Transverse colon (tissue), 4 donors: ENCODE measurements at regions not wholly inside any gene's neighbourhood (a gene's known extent, or its start where the extent isn't known, plus 50 kb on each side); places are given as distances from the start of the nearest gene placed in this dataset.

Experiments used
- DNase-seq: peaks from one replicate; pipeline ENCODE4 v3.0.0-alpha.2; 2019
- H3K27ac ChIP-seq, 4 donors: fragments of 200-600 bp; sonication (generic); 2 replicates each; pipeline ENCODE4 v1.5.1; 2016 to 2018; ENCODE audit warnings: inconsistent platforms in 4 of 4
- H3K27me3 ChIP-seq: fragments of 200-600 bp; sonication (generic); 2 replicates; pipeline ENCODE4 v1.5.1; 2017; ENCODE audit warnings: inconsistent platforms
- H3K36me3 ChIP-seq, 4 donors: fragments of 200-600 bp; sonication (generic); 2 replicates each; pipeline ENCODE4 v1.5.1; 2017 to 2019; ENCODE audit warnings: inconsistent platforms in 4 of 4
- H3K4me1 ChIP-seq, 4 donors: fragments of 200-600 bp; sonication (generic); 2 replicates each; pipeline ENCODE4 v1.5.1; 2017 to 2020; ENCODE audit warnings: inconsistent platforms in 4 of 4
- H3K4me3 ChIP-seq, 4 donors: fragments of 200-600 bp; sonication (generic); 1 replicate in 1 of 4; 2 replicates in 3 of 4; pipeline versions ENCODE4 v1.5.1 to v1.6.1; 2017 to 2019; ENCODE audit warnings: inconsistent platforms in 4 of 4
- H3K9me3 ChIP-seq, 2 donors: fragments of 200-600 bp; sonication (generic); 2 replicates each; pipeline ENCODE4 v1.5.1; 2017 to 2019; ENCODE audit warnings: inconsistent platforms in 2 of 2
- EP300 ChIP-seq: sonication (generic); formaldehyde crosslinking; IDR thresholded peaks from one replicate; pipeline ENCODE4 v1.6.1; 2017; ENCODE audit warnings: antibody characterized with exemption, low read depth
- POLR2A ChIP-seq: fragments of 450-650 bp; IDR thresholded peaks from one replicate; pipeline ENCODE4 v1.6.1; 2016; ENCODE audit warnings: antibody characterized with exemption, mild to moderate bottlenecking, moderate library complexity
- POLR2AphosphoS5 ChIP-seq, 3 donors: sonication (generic); formaldehyde crosslinking; IDR thresholded peaks; one replicate each; pipeline ENCODE4 v1.6.1; 2016; ENCODE audit warnings: antibody characterized with exemption in 3 of 3
- WGBS, 2 donors: methylation state at CpG; one replicate each; pipeline ENCODE4 v1.1.5; 2018; ENCODE audit warnings: low coverage in 1 of 2; 5-methylcytosine and 5-hydroxymethylcytosine counted together
- in situ Hi-C, 4 donors: fragments of 200-750 bp; cut with MboI; loops; one replicate each; pipeline versions ENCODE4 v1.15.0 to v1.15.1; 2017; ENCODE audit warnings: low sequenced_read_pairs in 3 of 4, low pct_ligation_motif_present in 1 of 4, low pct_unique_long_range_greater_than_20kb in 1 of 4
- intact Hi-C: fragments of 100-400 bp; cut with DNase I; formaldehyde crosslinking; loops from one replicate; pipeline ENCODE4 v1.15.1; 2023; ENCODE audit warnings: low total_unique reads
- TF ChIP-seq, protein P1 (sequence below), 5 experiments: fragments of 200-600 bp in 3 of 5; fragments of 450-650 bp in 2 of 5; sonication (generic) in 3 of 5; IDR thresholded peaks; 1 replicate in 2 of 5; 2 replicates in 3 of 5; pipeline ENCODE4 v1.5.1; 2016 to 2017; ENCODE audit warnings: antibody characterized with exemption in 5 of 5, inconsistent platforms in 3 of 5, mild to moderate bottlenecking in 2 of 5, moderate library complexity in 1 of 5

GRCh38 chr5:17361331-17361730 is 136.7 kb upstream of the TAF11L2 start:
- intact Hi-C loops, result no loop called here
- in situ Hi-C loops, result no loop called here

GRCh38 chr5:17364987-17365810 is 132.8 kb upstream of the TAF11L2 start:
- H3K9me3 ChIP-seq, result no peaks in the 10 kb centered on the region
- intact Hi-C loops (no loop called here), in situ Hi-C loops (no loop called here)
- H3K27ac ChIP-seq, result peak overlapping the region in 2 of 4 donors; percentile 25 to 37
- TF ChIP-seq POLR2A, result no peak
- TF ChIP-seq EP300, result no peak
- TF ChIP-seq, protein P1, sequence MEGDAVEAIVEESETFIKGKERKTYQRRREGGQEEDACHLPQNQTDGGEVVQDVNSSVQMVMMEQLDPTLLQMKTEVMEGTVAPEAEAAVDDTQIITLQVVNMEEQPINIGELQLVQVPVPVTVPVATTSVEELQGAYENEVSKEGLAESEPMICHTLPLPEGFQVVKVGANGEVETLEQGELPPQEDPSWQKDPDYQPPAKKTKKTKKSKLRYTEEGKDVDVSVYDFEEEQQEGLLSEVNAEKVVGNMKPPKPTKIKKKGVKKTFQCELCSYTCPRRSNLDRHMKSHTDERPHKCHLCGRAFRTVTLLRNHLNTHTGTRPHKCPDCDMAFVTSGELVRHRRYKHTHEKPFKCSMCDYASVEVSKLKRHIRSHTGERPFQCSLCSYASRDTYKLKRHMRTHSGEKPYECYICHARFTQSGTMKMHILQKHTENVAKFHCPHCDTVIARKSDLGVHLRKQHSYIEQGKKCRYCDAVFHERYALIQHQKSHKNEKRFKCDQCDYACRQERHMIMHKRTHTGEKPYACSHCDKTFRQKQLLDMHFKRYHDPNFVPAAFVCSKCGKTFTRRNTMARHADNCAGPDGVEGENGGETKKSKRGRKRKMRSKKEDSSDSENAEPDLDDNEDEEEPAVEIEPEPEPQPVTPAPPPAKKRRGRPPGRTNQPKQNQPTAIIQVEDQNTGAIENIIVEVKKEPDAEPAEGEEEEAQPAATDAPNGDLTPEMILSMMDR (IDR thresholded peaks at IDR 0.05), result no peak
- TF ChIP-seq POLR2AphosphoS5 (IDR thresholded peaks at IDR 0.05), result no peak
- no peak for DNase-seq
- H3K27me3 ChIP-seq, result no peaks in the 10 kb centered on the region
- WGBS, 2 donors, result 57% methylated on average over 2 to 4 of the region's 4 CpGs
- no peaks in the 10 kb centered on the region for H3K4me1 ChIP-seq
- no peaks in the 10 kb centered on the region for H3K36me3 ChIP-seq
- no peak overlapping the region for H3K4me3 ChIP-seq

More at GRCh38 chr5:17361331-17361730, 136.7 kb upstream of the TAF11L2 start:
- Histone ChIP-seq H3K36me3 (no peaks in the 10 kb centered on the region), H3K27ac (no peak overlapping the region), H3K9me3 (no peaks in the 10 kb centered on the region), H3K4me1 (no peaks in the 10 kb centered on the region), H3K4me3 (no peak overlapping the region), H3K27me3 (no peaks in the 10 kb centered on the region)
- no peak for TF ChIP-seq POLR2AphosphoS5 (IDR thresholded peaks at IDR 0.05)
- TF ChIP-seq, protein P1 (IDR thresholded peaks at IDR 0.05), result no peak
- no peak for TF ChIP-seq EP300
- no peak for TF ChIP-seq POLR2A
- DNase-seq, result no peak
- WGBS, 2 donors, result 80 to 88% methylated on average over 2 to 4 of the region's 4 CpGs

DNA sequence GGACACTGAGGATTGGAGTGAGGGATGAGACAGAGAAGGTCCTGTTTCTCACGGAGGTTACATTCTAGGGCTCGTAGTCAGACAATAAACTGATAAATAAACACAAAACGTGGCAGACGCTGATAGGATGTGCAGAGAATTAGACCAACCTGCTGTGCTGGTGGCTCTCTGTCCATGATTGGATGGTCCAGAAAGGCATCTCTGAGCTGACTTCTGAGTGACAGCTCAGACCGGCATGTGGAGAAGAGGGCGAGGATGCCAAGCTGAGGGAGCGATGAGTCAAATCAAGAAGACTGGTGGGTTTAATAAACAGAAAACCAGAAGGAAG is 132.3 kb upstream of the TAF11L2 start:
- Histone ChIP-seq H3K27ac (peak overlapping the region in 2 of 4 donors; percentile 25 to 37), H3K36me3 (no peaks in the 10 kb centered on the region), H3K4me3 (no peak overlapping the region), H3K4me1 (no peaks in the 10 kb centered on the region), H3K9me3 (no peaks in the 10 kb centered on the region), H3K27me3 (no peaks in the 10 kb centered on the region)
- in situ Hi-C loops, result no loop called here
- TF ChIP-seq POLR2AphosphoS5 (IDR thresholded peaks at IDR 0.05) (no peak), EP300 (no peak), POLR2A (no peak)
- TF ChIP-seq, protein P1 (IDR thresholded peaks at IDR 0.05), result no peak
- DNase-seq, result no peak
- WGBS, 2 donors, result 57 to 74% methylated on average over 6 to 7 of the region's 7 CpGs
- intact Hi-C loops, result no loop called here

GRCh38 chr5:17367256-17367840 is 130.7 kb upstream of the TAF11L2 start:
- H3K36me3 ChIP-seq, result no peaks in the 10 kb centered on the region
- WGBS, 2 donors, result 61 to 74% methylated on average over 2 to 3 of the region's 3 CpGs
- no peak overlapping the region for H3K4me3 ChIP-seq
- no peak for DNase-seq
- no peaks in the 10 kb centered on the region for H3K27me3 ChIP-seq
- in situ Hi-C loops (no loop called here), intact Hi-C loops (no loop called here)
- TF ChIP-seq EP300 (no peak), POLR2A (no peak), POLR2AphosphoS5 (IDR thresholded peaks at IDR 0.05) (no peak)
- TF ChIP-seq, protein P1 (IDR thresholded peaks at IDR 0.05), result no peak
- H3K4me1 ChIP-seq, result no peaks in the 10 kb centered on the region
- no peak overlapping the region for H3K27ac ChIP-seq
- H3K9me3 ChIP-seq, result no peaks in the 10 kb centered on the region
